ENCODE measurements at regions not wholly inside any gene's neighbourhood (a gene's known extent, or its start where the extent isn't known, plus 50 kb on each side); places are given as distances from the start of the nearest gene placed in this dataset.

GRCh38 chr3:45333549-45333948 lies 54.8 kb upstream of the LARS2 start:
- ChIA-PET CTCF (interaction anchor here (0.9 kb wide), 1 partner anchor 293 kb away, joined by 4 read pairs; no protein-coding TSS in a partner anchor), POLR2A (no interaction called here)
- DNase-seq (ENCODE audit: low read depth, low spot score): no peak
- no peak for TF ChIP-seq CTCF (IDR thresholded peaks at IDR 0.05; ENCODE audit: insufficient read depth, low read length, missing control alignments)
- no peak overlapping the region for H3K4me3 ChIP-seq (ENCODE audit: low read depth, low read length)

GRCh38 chr3:45337839-45338470 lies 50.4 kb upstream of the LARS2 start:
- H3K4me3 ChIP-seq (ENCODE audit: low read depth, low read length): no peak overlapping the region
- ChIA-PET POLR2A (no interaction called here), CTCF (interaction anchor here (1.5 kb wide), 1 partner anchor 11 kb away, joined by 4 read pairs; no protein-coding TSS in a partner anchor)
- no peak for DNase-seq (ENCODE audit: low read depth, low spot score)
- no peak for TF ChIP-seq CTCF (IDR thresholded peaks at IDR 0.05; ENCODE audit: insufficient read depth, low read length, missing control alignments)
